HG03066 (cell line): ENCODE measurements at regions not wholly inside any gene's neighbourhood (a gene's known extent, or its start where the extent isn't known, plus 50 kb on each side); places are given as distances from the start of the nearest gene placed in this dataset.

Experiments used
- ATAC-seq: cut with Tn5 transposase; IDR thresholded peaks from one replicate; pipeline ENCODE4 v1.9.1; 2021; ENCODE audit warnings: low read depth; ENCODE audit not compliant: unreplicated experiment

GRCh38 chr12:128057586-128057985 is 209.4 kb upstream of the TMEM132C start:
- ATAC-seq, result no peak

- ATAC-seq, result no peak
Measured at GRCh38 chr12:128059621-128060370, 207.2 kb upstream of the TMEM132C start.

- no peak for ATAC-seq
Measured at GRCh38 chr12:128068211-128068610, 198.8 kb upstream of the TMEM132C start.

GRCh38 chr12:128069359-128069997 is 197.5 kb upstream of the TMEM132C start:
- ATAC-seq, result peak; percentile 67

- ATAC-seq, result no peak
Measured at GRCh38 chr12:128073937-128074336, 193.0 kb upstream of the TMEM132C start.

GRCh38 chr12:128075332-128075731 is 191.6 kb upstream of the TMEM132C start:
- no peak for ATAC-seq

GRCh38 chr12:128076188-128076587 is 190.8 kb upstream of the TMEM132C start:
- ATAC-seq, result no peak

GRCh38 chr12:128077211-128077916 is 189.6 kb upstream of the TMEM132C start:
- ATAC-seq, result no peak

- ATAC-seq, result no peak
Measured at GRCh38 chr12:128077917-128078298, 189.1 kb upstream of the TMEM132C start.

- ATAC-seq, result no peak
Measured at GRCh38 chr12:128078301-128078971, 188.5 kb upstream of the TMEM132C start.

- ATAC-seq, result no peak
Measured at GRCh38 chr12:128079446-128079845, 187.5 kb upstream of the TMEM132C start.

- no peak for ATAC-seq
Measured at GRCh38 chr12:128083132-128083729, 183.7 kb upstream of the TMEM132C start.

- no peak for ATAC-seq
Measured at GRCh38 chr12:128088926-128089325, 178.0 kb upstream of the TMEM132C start.

GRCh38 chr12:128089961-128090360 is 177.0 kb upstream of the TMEM132C start:
- ATAC-seq, result no peak

- ATAC-seq, result no peak
Measured at GRCh38 chr12:128091101-128091720, 175.8 kb upstream of the TMEM132C start.

GRCh38 chr12:128091951-128092382 is 175.0 kb upstream of the TMEM132C start:
- no peak for ATAC-seq

- ATAC-seq, result no peak
Measured at GRCh38 chr12:128098730-128099129, 168.2 kb upstream of the TMEM132C start.

- ATAC-seq, result no peak
Measured at GRCh38 chr12:128103152-128103551, 163.8 kb upstream of the TMEM132C start.

GRCh38 chr12:128109236-128109635 is 157.7 kb upstream of the TMEM132C start:
- no peak for ATAC-seq

- no peak for ATAC-seq
Measured at GRCh38 chr12:128109636-128110035, 157.3 kb upstream of the TMEM132C start.
